HL-60/S4 treated with phorbol 12-myristate 13-acetate at 8.2 ng/mL for 4 days and 3 days (cell line): ENCODE measurements at regions not wholly inside any gene's neighbourhood (a gene's known extent, or its start where the extent isn't known, plus 50 kb on each side); places are given as distances from the start of the nearest gene placed in this dataset.

Experiments used
- in situ Hi-C: fragments of 300-500 bp; cut with MboI; formaldehyde crosslinking; loops from 2 replicates; pipeline ENCODE4 v1.15.0; 2022; ENCODE audit warnings: low sequenced_read_pairs

DNA sequence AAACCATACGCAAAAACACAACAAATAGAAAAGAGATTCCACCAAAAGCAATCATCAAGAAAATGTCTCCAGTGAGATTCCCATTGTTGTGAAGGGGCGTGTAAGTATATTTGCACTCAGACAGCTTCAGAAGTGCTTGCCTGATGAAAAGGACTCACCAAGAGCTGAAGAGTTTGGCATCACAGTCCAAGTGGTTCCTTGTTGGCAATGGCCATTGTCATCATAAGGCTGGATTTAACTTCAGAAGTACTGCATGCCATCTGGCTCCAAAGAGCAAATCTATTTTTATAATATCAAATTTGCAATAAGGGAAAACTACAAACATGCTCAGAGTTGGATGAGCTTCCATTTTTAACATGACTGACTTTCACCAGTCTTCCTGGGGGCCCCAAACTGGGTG is 505.3 kb upstream of the NR2F2 start:
- in situ Hi-C loops = no loop called here

DNA sequence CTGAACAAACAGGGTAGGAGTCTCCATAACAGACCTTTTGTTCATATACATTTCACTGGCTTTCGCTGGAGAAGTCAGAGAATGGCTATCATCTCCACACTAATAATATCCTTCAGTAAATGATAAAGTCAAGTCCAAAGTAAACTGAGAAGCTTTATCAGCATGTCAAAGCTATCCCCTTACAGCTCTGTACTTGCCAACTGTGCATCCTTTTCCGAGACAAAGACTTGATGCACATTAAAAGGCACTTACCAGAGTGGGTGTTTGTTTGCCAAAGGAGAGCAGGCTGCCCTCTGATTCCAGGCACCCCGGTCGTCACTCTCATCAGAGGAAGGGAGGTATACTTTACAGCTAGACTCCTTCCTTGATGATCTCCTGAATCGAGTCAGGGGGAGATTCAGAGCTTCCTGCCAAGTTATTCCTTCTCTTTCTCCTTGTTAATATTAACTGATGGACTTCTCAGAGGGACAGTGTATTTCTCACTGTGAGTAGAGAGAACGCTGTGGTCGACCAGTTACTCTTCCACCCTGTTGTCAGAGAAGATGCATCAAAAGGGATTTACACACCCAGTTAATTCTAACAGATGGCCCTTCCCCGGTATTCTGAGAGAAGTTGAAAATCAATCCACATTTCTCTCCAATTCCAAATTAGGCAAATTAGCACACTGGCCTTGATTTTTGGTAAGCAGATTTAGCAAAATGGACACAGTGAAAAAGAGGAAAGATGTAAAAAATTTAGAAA is 504.7 kb upstream of the NR2F2 start:
- in situ Hi-C loops = no loop called here

DNA sequence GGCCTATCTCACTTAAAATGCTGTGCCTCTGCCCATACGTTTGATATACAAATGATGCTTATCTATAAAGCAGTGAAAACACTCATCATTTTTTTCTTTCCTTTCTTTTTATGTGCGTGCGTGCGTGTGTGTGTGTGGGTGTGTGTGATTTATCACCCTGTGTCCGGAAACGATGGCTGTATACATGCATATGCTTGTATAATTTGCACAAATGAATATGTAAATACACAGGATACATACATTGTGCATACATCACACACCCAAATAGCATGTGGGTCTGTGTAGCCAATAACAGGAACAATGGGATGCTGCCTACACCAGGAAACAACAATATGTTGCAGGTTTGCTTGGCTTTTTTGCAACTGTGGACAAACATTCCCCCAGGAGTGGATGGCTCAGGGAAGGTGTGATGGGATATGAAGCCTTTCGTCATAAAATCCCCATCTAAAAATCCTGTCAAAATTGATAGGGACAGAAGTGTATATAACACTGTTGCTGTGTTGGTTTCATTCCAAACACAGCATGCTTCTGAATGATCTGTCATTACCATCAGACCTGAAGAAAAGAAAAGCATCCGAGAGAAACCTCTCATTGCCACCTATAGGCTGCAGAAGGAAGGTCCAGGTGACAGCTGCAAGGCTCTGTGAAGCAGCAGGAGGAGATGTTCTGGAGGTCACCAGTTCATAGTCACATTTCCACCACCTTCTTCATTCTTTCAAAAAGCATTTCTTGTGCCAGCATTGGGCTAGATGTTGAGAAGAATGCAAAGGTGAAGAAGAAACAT is 503.9 kb upstream of the NR2F2 start:
- in situ Hi-C loops = no loop called here

DNA sequence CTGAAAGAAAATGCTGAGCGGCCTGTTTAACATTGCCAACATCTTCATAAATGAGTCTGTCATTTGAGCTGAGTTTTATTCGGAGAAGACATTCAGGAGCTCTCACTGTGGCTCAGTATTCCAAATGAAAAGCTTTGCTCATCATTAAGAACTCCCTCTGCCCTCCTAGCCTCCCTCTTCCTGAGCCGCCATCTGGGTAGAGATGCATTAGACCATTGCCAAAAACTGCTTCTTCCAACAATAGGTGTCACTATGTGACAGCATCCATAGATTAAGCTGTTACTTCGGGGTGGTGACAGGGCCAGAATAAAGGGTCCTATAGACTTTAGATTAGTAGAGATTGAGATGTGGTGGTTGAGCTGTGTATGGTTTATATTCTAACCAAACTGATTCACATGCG is 501.4 kb upstream of the NR2F2 start:
- in situ Hi-C loops = no loop called here

- in situ Hi-C loops = no loop called here
Measured at GRCh38 chr15:95830281-95830680, 500.2 kb upstream of the NR2F2 start.

GRCh38 chr15:95832668-95833067 is 497.8 kb upstream of the NR2F2 start:
- in situ Hi-C loops = no loop called here

DNA sequence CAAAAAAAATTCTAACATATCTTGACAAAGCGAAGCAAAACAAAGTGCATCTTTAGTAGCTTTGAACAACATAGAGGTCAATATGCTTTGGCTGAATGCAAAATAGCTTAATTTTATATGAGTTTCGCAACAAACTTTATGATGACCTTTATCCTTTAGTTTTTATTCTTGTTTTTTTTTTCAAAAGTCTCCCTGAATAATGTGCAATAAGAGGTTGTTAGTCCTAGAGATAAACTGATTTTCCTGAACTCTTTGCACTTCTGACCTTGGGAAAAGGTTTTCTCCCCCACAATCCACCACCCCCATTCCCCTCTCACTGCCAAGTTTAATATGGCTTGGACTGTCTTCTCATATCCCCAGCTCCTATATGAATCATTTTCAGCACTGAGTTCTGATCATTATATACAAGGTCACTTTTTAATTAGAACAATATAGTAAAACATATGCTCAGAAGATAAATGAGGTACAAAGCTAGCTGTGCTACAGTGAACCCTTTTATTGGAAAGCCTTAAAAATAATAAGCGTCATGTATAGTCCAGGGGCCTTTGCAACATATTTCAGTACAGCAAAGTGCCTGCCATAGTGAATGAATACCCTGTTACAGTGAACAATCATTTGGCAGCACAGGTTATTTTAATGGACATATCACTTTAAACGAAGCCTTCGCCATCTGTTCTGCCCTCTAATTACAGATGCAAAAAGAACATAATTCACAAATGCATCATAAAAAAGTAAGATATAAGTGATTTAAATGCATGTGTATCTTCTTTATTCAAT is 496.3 kb upstream of the NR2F2 start:
- in situ Hi-C loops = no loop called here

DNA sequence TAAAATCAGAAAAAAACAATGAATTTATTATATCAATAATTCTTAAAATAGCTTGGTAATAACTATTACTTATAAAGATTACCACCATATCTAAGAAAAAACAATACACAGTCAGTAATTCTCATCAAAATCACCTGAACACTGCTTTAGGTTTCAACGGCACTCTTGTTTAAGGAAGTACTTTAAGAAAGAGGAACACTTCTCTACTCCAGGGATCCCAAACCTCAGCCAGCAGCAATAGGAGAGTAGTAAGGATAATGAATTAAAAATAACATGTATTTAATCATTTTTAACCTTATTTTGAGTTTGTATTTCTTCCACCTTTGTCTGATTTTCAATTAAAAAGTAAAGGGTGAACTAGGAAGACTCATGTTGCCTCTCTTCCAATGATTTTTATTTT is 494.0 kb upstream of the NR2F2 start:
- in situ Hi-C loops = no loop called here

DNA sequence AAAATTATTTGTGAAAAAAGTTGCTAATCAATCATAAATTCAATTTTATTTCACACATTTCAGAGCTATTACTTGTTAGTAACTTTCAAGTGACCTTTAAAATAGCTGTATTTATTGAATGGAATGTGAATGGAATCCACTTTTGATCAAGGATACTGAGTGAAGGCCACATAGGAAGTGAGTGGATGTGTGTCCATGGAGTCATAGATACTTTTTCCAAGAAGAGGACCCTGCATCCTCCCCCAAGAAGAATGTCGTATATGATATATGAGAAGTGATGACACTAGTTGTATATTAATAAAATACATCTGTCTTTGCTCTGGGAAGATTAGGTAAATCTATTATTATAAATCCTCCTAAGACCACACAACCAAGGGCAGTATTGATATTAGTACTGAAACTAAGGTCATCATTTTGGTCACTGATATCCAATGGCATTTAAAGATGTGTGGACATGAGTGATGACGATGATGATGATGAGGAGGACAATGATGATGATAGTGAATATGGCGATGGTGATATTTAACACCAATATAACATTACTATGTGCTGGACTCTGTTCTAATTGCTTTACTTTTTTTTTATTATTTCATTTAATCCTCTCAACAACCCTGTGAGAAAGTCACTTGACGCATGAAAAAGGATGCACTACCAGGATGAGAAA is 493.0 kb upstream of the NR2F2 start:
- in situ Hi-C loops = no loop called here

DNA sequence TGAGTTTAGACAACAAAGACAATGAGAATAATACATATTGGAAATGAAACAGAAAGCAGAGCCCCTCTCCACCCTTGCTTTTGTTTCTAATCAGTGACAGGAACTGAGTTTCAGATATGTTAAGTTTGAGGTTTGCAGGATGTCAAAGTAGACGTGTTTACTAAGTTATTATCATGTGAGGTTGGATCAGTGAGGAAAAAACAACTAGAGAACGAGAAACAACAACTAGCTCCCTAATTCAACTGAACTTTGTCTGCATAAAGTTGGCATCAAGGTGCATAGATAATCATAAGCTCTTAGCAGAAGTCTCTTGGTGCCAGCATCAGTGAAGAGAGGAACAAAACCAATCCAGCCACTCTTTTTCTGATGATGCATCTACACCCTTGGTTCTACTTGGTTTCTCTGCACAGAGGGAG is 491.1 kb upstream of the NR2F2 start:
- in situ Hi-C loops = no loop called here

DNA sequence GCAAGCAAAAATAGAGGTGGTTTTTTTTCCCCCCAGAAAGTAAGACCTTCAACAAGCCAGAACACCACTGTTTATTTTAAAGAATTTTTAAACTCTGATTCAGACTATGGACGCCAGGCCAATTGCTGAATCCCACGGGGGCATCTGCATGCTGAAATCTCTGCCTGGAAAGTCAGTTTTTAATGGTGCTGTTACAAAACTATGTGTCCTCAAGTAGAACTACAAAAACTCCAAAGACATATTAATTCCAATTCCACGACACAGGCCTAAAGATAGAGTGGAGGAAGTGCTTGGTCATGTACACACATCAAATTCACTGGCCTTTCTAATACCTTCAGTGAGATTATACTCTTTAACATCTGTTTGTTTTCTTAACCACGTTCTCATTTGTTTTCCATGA is 490.5 kb upstream of the NR2F2 start:
- in situ Hi-C loops = no loop called here

- in situ Hi-C loops = no loop called here
Measured at GRCh38 chr15:95840855-95841254, 489.6 kb upstream of the NR2F2 start.

GRCh38 chr15:95842576-95842975 is 487.9 kb upstream of the NR2F2 start:
- in situ Hi-C loops = no loop called here

- in situ Hi-C loops = no loop called here
Measured at GRCh38 chr15:95843241-95843910, 487.1 kb upstream of the NR2F2 start.

GRCh38 chr15:95845862-95846515 is 484.5 kb upstream of the NR2F2 start:
- in situ Hi-C loops = no loop called here

DNA sequence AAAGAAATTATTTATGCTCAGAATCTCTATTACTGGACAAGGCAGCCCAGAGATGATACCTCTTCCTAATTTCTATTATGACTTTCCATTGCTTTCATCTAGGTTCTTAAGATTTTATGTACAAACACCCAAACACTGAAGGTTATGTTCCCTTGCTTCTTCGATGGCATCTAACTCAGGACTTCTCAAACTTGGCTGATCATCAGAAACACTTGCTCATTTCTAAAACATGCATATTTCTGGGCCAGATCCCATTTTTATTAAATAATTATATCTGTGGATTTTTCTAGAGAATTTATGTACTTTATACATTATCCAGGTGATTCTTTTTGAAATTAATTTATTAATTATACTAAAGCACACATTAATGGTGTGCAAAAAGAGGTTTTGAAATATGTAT is 482.4 kb upstream of the NR2F2 start:
- in situ Hi-C loops = no loop called here

GRCh38 chr15:95850837-95851236 is 479.7 kb upstream of the NR2F2 start:
- in situ Hi-C loops = no loop called here

DNA sequence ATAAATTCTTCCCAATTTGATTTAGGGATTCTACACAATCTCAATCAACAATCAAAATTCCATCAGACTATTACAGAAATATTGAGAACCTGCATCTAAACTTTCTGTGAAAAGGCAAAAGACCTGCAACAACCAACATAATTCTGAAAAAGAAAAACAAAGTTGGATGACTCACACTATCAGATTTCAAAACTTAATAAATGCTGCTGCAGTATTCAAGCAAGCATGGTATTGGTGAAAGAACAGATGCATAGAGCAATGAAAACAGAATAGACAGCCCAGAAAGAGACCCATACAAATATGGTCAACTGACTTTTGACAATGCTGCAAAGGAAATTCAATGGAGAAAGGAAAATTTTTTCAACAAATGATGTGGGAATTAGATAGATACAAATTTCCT is 477.1 kb upstream of the NR2F2 start:
- in situ Hi-C loops = no loop called here

DNA sequence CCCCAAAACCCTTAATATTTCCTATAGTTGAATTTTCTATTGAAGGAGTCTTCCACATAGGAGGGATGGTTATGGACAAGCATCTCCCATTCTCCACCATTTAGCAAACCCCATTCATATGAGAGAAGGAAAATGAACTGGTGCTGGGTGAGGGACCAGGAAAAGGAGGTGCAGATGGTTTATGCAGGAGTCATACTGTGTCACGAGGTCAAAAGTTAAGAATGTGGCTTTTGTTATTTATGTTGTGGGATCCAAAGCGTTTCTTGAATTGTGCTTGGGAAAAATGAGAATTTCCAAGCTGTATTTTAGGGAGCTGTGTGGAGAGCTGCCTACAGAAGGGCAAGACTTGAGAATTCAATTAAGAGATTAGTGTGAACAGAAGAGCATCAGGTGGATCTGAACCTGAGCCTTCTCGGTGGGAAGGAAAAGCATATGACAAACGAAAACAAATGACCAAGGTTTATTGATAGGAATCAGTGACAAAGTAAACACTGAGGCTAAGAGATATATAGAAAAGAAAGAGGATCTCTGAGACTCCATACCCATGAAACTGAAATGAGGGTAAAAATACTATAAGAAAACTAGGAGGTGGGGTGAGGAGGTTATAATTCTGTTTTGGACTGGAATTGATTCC is 473.3 kb upstream of the NR2F2 start:
- in situ Hi-C loops = no loop called here

- in situ Hi-C loops = no loop called here
Measured at GRCh38 chr15:95857758-95858157, 472.7 kb upstream of the NR2F2 start.
